ENCODE measurements at regions not wholly inside any gene's neighbourhood (a gene's known extent, or its start where the extent isn't known, plus 50 kb on each side); places are given as distances from the start of the nearest gene placed in this dataset.
"Not testable (repeated sequence)": the region's sequence is repeated elsewhere in the genome, so short reads cannot be mapped to it uniquely, and the experiment has no call there.

- no peak for DNase-seq (ENCODE audit: low read depth in 3 of 3)
These were observed 153.2 kb upstream of the FZD8 start for GRCh38 chr10:35795131-35795824.

- DNase-seq (ENCODE audit: low read depth in 3 of 3) = no peak
These were observed 152.6 kb upstream of the FZD8 start for GRCh38 chr10:35794703-35795102.

GRCh38 chr10:35792291-35792690 lies 150.2 kb upstream of the FZD8 start:
- DNase-seq (ENCODE audit: low read depth in 3 of 3) = no peak

- no peak for DNase-seq (ENCODE audit: low read depth in 3 of 3)
These were observed 147.9 kb upstream of the FZD8 start for GRCh38 chr10:35789996-35790395.

- no peak for DNase-seq (ENCODE audit: low read depth in 3 of 3)
These were observed 142.7 kb upstream of the FZD8 start for GRCh38 chr10:35784751-35785150.

GRCh38 chr10:35783305-35783838 lies 141.3 kb upstream of the FZD8 start:
- no peak for DNase-seq (ENCODE audit: low read depth in 3 of 3)

GRCh38 chr10:35781643-35782035 lies 139.5 kb upstream of the FZD8 start:
- no peak for DNase-seq (ENCODE audit: low read depth in 3 of 3)

GRCh38 chr10:35780970-35781642 lies 139.0 kb upstream of the FZD8 start:
- no peak for DNase-seq (ENCODE audit: low read depth in 3 of 3)

- no peak for DNase-seq (ENCODE audit: low read depth in 3 of 3)
These were observed 136.2 kb upstream of the FZD8 start for GRCh38 chr10:35778306-35778705.

GRCh38 chr10:35776557-35776956 lies 134.5 kb upstream of the FZD8 start:
- not testable (repeated sequence) for DNase-seq (ENCODE audit: low read depth in 3 of 3)

- no peak for DNase-seq (ENCODE audit: low read depth in 3 of 3)
These were observed 132.0 kb upstream of the FZD8 start for GRCh38 chr10:35774109-35774508.

GRCh38 chr10:35770817-35771355 lies 128.8 kb upstream of the FZD8 start:
- no peak for DNase-seq (ENCODE audit: low read depth in 3 of 3)

- no peak for DNase-seq (ENCODE audit: low read depth in 3 of 3)
These were observed 127.7 kb upstream of the FZD8 start for GRCh38 chr10:35769795-35770194.

- DNase-seq (ENCODE audit: low read depth in 3 of 3) = no peak
These were observed 126.6 kb upstream of the FZD8 start for GRCh38 chr10:35768731-35769130.

GRCh38 chr10:35768011-35768410 lies 125.9 kb upstream of the FZD8 start:
- DNase-seq (ENCODE audit: low read depth in 3 of 3) = no peak

GRCh38 chr10:35765996-35766395 lies 123.9 kb upstream of the FZD8 start:
- DNase-seq (ENCODE audit: low read depth in 3 of 3) = no peak

GRCh38 chr10:35765066-35765527 lies 123.0 kb upstream of the FZD8 start:
- DNase-seq (ENCODE audit: low read depth in 3 of 3) = no peak

GRCh38 chr10:35762311-35763030 lies 120.4 kb upstream of the FZD8 start:
- DNase-seq (ENCODE audit: low read depth in 3 of 3) = no peak

- DNase-seq (ENCODE audit: low read depth in 3 of 3) = no peak
These were observed 116.0 kb upstream of the FZD8 start for GRCh38 chr10:35758076-35758475.

GRCh38 chr10:35754519-35754918 lies 112.4 kb upstream of the FZD8 start:
- DNase-seq (ENCODE audit: low read depth in 3 of 3) = no peak

- DNase-seq (ENCODE audit: low read depth in 3 of 3) = no peak
These were observed 110.7 kb upstream of the FZD8 start for GRCh38 chr10:35752469-35753461.

Measured in stimulated activated CD4-positive, alpha-beta T cell treated with anti-CD3 and anti-CD28 coated beads, TNF-alpha, amount 100 ng/mL, for 4 hours (primary cell).